IMR-90 (cell line): ENCODE measurements at regions not wholly inside any gene's neighbourhood (a gene's known extent, or its start where the extent isn't known, plus 50 kb on each side); places are given as distances from the start of the nearest gene placed in this dataset.

Experiments
- CTCF ChIP-seq: conservative IDR thresholded peaks from 2 replicates; pipeline ENCODE4 v1.5.1; 2012; ENCODE audit warnings: mild to moderate bottlenecking, low read depth, low read length, improper control_type of control experiment
- NFE2L2 ChIP-seq: fragments of 150-350 bp; IDR thresholded peaks from 2 replicates; pipeline ENCODE4 v1.6.1; 2016; ENCODE audit warnings: low read depth, mild to moderate bottlenecking, low read length

DNA sequence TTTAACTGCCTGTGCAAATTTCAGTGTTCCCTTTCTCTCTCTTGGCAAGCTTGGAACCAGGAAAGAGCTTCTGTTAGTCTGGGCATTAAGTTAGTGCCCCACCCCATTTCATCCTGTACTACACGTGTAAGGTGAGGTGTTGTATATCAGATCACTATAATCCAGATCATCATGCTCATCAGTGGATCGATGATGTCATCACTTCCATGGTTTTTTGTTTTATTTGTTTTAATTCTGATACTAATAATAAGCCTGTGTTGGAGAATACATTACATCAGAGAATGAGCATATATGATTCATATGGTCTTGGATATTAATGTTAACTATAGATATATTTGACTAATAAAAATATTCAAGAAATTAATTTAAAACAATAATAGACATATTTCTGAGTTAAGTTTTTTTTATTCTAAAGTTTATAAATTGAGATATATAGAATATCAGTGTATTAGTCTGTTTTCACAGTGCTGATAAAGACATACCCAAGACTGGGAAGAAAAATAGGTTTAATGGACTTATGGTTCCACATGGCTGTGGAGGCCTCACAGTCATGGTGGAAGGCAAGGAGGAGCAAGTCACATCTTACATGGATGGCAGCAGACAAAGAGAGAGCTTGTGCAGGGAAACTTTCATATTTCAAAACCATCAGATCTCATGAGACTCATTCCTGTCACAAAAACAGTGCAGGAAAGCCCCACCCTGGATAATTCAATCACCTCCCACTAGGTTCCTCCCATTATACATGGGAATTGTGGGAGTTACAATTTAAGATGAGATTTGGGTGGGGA, 588.3 kb upstream of the B3GALT2 start:
- no peak for TF ChIP-seq CTCF
- TF ChIP-seq NFE2L2, result no peak
